Astrocyte (in vitro differentiated cells and primary cell): ENCODE measurements at regions not wholly inside any gene's neighbourhood (a gene's known extent, or its start where the extent isn't known, plus 50 kb on each side); places are given as distances from the start of the nearest gene placed in this dataset.
"Not testable (repeated sequence)": the region's sequence is repeated elsewhere in the genome, so short reads cannot be mapped to it uniquely, and the experiment has no call there.

Experiments
- DNase-seq: peaks from one replicate; pipeline ENCODE4 v3.0.0-alpha.2; 2010; ENCODE audit warnings: low read depth
- FAIRE-seq: peaks from 2 replicates; lab custom pipeline; 2011; peaks lifted over from hg19 to GRCh38; lab: Jason Lieb, UNC
- H2AFZ ChIP-seq: 2 replicates; pipeline ENCODE4 v1.6.0; 2012; ENCODE audit warnings: low read depth, low read length, inconsistent platforms
- H3K27ac ChIP-seq: 2 replicates; pipeline ENCODE4 v1.5.1; 2011; ENCODE audit warnings: low read depth, low read length, inconsistent platforms
- H3K27me3 ChIP-seq: 2 replicates; pipeline ENCODE4 v1.6.0; 2011; ENCODE audit warnings: low read length, inconsistent platforms; ENCODE audit not compliant: insufficient read depth
- H3K36me3 ChIP-seq: 2 replicates; pipeline ENCODE4 v1.5.1; 2011; ENCODE audit warnings: low read length, inconsistent platforms; ENCODE audit not compliant: insufficient read depth
- H3K4me1 ChIP-seq: 2 replicates; pipeline ENCODE4 v1.5.1; 2011; ENCODE audit warnings: low read length, inconsistent platforms; ENCODE audit not compliant: insufficient read depth
- H3K4me2 ChIP-seq: 2 replicates; pipeline ENCODE4 v1.6.0; 2012; ENCODE audit warnings: low read length, inconsistent platforms
- H3K4me3 ChIP-seq: 2 replicates; pipeline ENCODE4 v1.5.1; 2011; ENCODE audit warnings: low read depth, mild to moderate bottlenecking, low read length, inconsistent platforms; ENCODE audit not compliant: insufficient read depth
- H3K79me2 ChIP-seq: 2 replicates; pipeline ENCODE4 v1.6.0; 2012; ENCODE audit warnings: mild to moderate bottlenecking, low read length, inconsistent platforms; ENCODE audit not compliant: insufficient read depth
- H3K9ac ChIP-seq: 2 replicates; pipeline ENCODE4 v1.6.0; 2012; ENCODE audit warnings: mild to moderate bottlenecking, low read length, inconsistent platforms
- H3K9me3 ChIP-seq: 2 replicates; pipeline ENCODE4 v1.5.1; 2012; ENCODE audit warnings: low read depth, mild to moderate bottlenecking, low read length, inconsistent platforms; ENCODE audit not compliant: insufficient read depth
- H4K20me1 ChIP-seq: 2 replicates; pipeline ENCODE4 v1.6.0; 2012; ENCODE audit warnings: low read length, inconsistent platforms; ENCODE audit not compliant: insufficient read depth
- H3K27ac Mint-ChIP-seq: one replicate; pipeline ENCODE4 v1.8.0; 2021; ENCODE audit warnings: mild to moderate bottlenecking, mixed read lengths; ENCODE audit not compliant: unreplicated experiment
- H3K27me3 Mint-ChIP-seq: one replicate; pipeline ENCODE4 v1.8.0; 2021; ENCODE audit warnings: low read depth, mixed read lengths; ENCODE audit not compliant: unreplicated experiment
- H3K36me3 Mint-ChIP-seq: one replicate; pipeline ENCODE4 v1.8.0; 2021; ENCODE audit warnings: low read depth, mixed read lengths; ENCODE audit not compliant: unreplicated experiment
- H3K4me1 Mint-ChIP-seq: one replicate; pipeline ENCODE4 v1.8.0; 2021; ENCODE audit warnings: low read depth, mixed read lengths; ENCODE audit not compliant: unreplicated experiment
- H3K4me3 Mint-ChIP-seq: one replicate; pipeline ENCODE4 v1.8.0; 2021; ENCODE audit warnings: mild to moderate bottlenecking, moderate library complexity, mixed read lengths; ENCODE audit not compliant: unreplicated experiment
- H3K9me3 Mint-ChIP-seq: one replicate; pipeline ENCODE4 v1.8.0; 2021; ENCODE audit warnings: mild to moderate bottlenecking, mixed read lengths; ENCODE audit not compliant: unreplicated experiment
- EZH2 ChIP-seq: IDR thresholded peaks from 2 replicates; pipeline ENCODE4 v1.6.1; 2012; ENCODE audit warnings: mild to moderate bottlenecking, low read length, inconsistent platforms; ENCODE audit not compliant: insufficient read depth
- TF ChIP-seq, protein P1 (sequence below): IDR thresholded peaks from 2 replicates; pipeline ENCODE4 v1.5.1; 2011; ENCODE audit warnings: low read depth, mild to moderate bottlenecking, inconsistent platforms, low read length, moderate library complexity; ENCODE audit not compliant: insufficient read depth

DNA sequence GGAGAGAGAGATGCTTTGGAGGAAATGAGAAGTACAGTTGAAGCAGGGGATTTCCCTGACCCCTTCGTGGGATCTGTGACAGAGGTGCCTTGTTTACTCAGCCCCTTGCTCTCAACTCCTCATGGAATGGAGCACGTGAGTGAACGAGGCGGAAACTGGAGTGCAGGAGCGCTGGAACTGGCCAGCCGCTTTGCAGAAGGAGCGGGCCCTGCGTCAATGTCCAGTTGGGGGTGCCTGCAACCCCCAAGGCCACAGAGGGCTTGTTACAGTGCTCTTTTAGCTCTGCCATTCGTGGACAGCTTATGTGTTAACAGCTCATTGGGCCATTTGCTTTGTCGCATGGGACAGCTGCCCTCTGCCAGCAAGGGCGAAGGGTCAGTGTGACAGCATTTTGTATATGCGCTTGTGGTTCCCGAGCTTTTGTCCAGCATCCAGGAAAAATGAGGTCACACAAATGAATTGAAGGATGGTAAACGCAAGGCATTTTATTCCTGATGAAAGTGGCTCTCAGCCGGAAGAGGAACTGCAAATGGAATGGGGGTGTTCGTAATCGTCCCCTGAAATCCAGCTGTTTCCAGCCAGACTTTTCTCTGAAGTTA is 1395.1 kb downstream of the CDH8 start:
- H3K36me3 Mint-ChIP-seq, result no peaks in the 10 kb centered on the region
- H3K4me3 ChIP-seq, result no peak overlapping the region
- no peak overlapping the region for H3K27ac ChIP-seq
- no peak overlapping the region for H3K27ac Mint-ChIP-seq
- no peaks in the 10 kb centered on the region for H3K27me3 ChIP-seq
- no peak overlapping the region for H3K4me2 ChIP-seq
- no peak overlapping the region for H3K4me3 Mint-ChIP-seq
- H2AFZ ChIP-seq, result no peak overlapping the region
- peaks cover 3% of the 10 kb centered on the region for H3K9me3 ChIP-seq
- DNase-seq (peak; percentile 1), FAIRE-seq (no peak)
- peaks cover 11% of the 10 kb centered on the region for H3K4me1 Mint-ChIP-seq
- H3K79me2 ChIP-seq, result no peaks in the 10 kb centered on the region
- TF ChIP-seq EZH2, result no peak
- TF ChIP-seq, protein P1, sequence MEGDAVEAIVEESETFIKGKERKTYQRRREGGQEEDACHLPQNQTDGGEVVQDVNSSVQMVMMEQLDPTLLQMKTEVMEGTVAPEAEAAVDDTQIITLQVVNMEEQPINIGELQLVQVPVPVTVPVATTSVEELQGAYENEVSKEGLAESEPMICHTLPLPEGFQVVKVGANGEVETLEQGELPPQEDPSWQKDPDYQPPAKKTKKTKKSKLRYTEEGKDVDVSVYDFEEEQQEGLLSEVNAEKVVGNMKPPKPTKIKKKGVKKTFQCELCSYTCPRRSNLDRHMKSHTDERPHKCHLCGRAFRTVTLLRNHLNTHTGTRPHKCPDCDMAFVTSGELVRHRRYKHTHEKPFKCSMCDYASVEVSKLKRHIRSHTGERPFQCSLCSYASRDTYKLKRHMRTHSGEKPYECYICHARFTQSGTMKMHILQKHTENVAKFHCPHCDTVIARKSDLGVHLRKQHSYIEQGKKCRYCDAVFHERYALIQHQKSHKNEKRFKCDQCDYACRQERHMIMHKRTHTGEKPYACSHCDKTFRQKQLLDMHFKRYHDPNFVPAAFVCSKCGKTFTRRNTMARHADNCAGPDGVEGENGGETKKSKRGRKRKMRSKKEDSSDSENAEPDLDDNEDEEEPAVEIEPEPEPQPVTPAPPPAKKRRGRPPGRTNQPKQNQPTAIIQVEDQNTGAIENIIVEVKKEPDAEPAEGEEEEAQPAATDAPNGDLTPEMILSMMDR, result no peak
- H3K4me1 ChIP-seq, result no peaks in the 10 kb centered on the region
- peaks cover 5% of the 10 kb centered on the region for H3K9me3 Mint-ChIP-seq
- H4K20me1 ChIP-seq, result no peaks in the 10 kb centered on the region
- no peaks in the 10 kb centered on the region for H3K27me3 Mint-ChIP-seq
- no peak overlapping the region for H3K9ac ChIP-seq
- no peaks in the 10 kb centered on the region for H3K36me3 ChIP-seq

DNA sequence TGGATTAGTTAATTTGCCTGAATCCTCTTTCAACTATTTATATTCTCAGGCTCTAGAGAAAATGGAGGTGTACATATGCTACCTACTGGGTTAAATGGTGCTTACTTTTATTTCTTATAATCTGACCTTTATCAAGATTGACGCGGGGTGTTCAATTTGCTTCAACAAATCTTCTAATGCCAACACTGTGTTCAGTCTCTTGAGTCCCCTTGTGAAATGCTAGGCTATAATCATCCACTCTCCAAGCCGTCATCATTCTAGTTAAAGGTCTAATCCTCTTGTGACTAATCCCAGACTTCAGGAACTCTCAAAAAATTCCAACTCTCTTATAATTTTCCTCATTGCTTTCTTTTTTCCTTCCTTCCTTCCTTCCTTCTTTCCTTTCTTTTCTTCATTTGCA is 1396.2 kb downstream of the CDH8 start:
- H3K27me3 Mint-ChIP-seq, result no peaks in the 10 kb centered on the region
- H2AFZ ChIP-seq, result no peak overlapping the region
- H3K27ac Mint-ChIP-seq, result no peak overlapping the region
- no peaks in the 10 kb centered on the region for H3K4me1 ChIP-seq
- H3K79me2 ChIP-seq, result no peaks in the 10 kb centered on the region
- H3K4me3 Mint-ChIP-seq, result no peak overlapping the region
- H3K9me3 ChIP-seq, result peaks cover 3% of the 10 kb centered on the region
- TF ChIP-seq EZH2, result no peak
- TF ChIP-seq, protein P1, result no peak
- H4K20me1 ChIP-seq, result no peaks in the 10 kb centered on the region
- no peak overlapping the region for H3K27ac ChIP-seq
- no peak overlapping the region for H3K4me3 ChIP-seq
- no peaks in the 10 kb centered on the region for H3K36me3 ChIP-seq
- peaks cover 11% of the 10 kb centered on the region for H3K4me1 Mint-ChIP-seq
- DNase-seq, result no peak
- no peak for FAIRE-seq
- no peak overlapping the region for H3K4me2 ChIP-seq
- H3K36me3 Mint-ChIP-seq, result no peaks in the 10 kb centered on the region
- H3K27me3 ChIP-seq, result no peaks in the 10 kb centered on the region
- H3K9me3 Mint-ChIP-seq, result peaks cover 5% of the 10 kb centered on the region
- no peak overlapping the region for H3K9ac ChIP-seq

DNA sequence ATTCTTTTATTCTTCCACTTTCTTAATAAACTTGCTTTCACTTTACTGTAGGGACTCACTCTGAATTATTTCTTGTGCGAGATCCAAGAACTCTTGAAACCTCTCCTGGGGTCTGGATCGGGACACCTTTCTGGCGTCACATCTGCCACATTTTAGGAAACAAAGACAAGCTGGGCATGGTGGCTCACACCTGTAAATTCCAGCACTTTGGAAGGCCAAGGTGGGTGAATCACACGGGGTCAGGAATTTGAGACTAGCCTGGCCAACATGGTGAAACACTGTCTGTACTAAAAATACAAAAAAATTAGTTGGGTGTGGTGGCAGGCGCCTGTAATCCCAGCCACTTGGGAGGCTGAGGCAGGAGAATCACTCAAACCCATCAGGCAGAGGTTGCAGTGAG is 1399.6 kb downstream of the CDH8 start:
- not testable (repeated sequence) for H3K36me3 Mint-ChIP-seq, H3K27ac Mint-ChIP-seq, FAIRE-seq, H3K9me3 Mint-ChIP-seq, H2AFZ ChIP-seq, H3K4me1 Mint-ChIP-seq, H3K4me2 ChIP-seq, H3K4me1 ChIP-seq, H3K27me3 ChIP-seq, H3K36me3 ChIP-seq, H3K27ac ChIP-seq, H3K9me3 ChIP-seq, H3K4me3 Mint-ChIP-seq, H3K9ac ChIP-seq, H3K4me3 ChIP-seq, H3K79me2 ChIP-seq, DNase-seq, H4K20me1 ChIP-seq, H3K27me3 Mint-ChIP-seq
